OCI-LY7 (cell line): ENCODE measurements at regions not wholly inside any gene's neighbourhood (a gene's known extent, or its start where the extent isn't known, plus 50 kb on each side); places are given as distances from the start of the nearest gene placed in this dataset.
"Not testable (repeated sequence)": the region's sequence is repeated elsewhere in the genome, so short reads cannot be mapped to it uniquely, and the experiment has no call there.

Experiments used
- CTCF ChIP-seq: fragments of 200-600 bp; sonication (generic); conservative IDR thresholded peaks from 2 replicates; pipeline ENCODE4 v1.5.1; 2014; ENCODE audit warnings: mild to moderate bottlenecking, antibody characterized with exemption, low read length, moderate library complexity, mixed read lengths
- EZH2phosphoT487 ChIP-seq: fragments of 200-600 bp; sonication (generic); IDR thresholded peaks from 2 replicates; pipeline ENCODE4 v1.6.1; 2018; ENCODE audit warnings: low read depth, borderline replicate concordance, mild to moderate bottlenecking, mixed run types, antibody characterized with exemption, low read length, moderate library complexity, mixed read lengths

- TF ChIP-seq CTCF, EZH2phosphoT487: not testable (repeated sequence)
These were observed 212.1 kb upstream of the KCNK2 start for GRCh38 chr1:214870426-214870825.
